ENCODE measurements at regions not wholly inside any gene's neighbourhood (a gene's known extent, or its start where the extent isn't known, plus 50 kb on each side); places are given as distances from the start of the nearest gene placed in this dataset.

DNA sequence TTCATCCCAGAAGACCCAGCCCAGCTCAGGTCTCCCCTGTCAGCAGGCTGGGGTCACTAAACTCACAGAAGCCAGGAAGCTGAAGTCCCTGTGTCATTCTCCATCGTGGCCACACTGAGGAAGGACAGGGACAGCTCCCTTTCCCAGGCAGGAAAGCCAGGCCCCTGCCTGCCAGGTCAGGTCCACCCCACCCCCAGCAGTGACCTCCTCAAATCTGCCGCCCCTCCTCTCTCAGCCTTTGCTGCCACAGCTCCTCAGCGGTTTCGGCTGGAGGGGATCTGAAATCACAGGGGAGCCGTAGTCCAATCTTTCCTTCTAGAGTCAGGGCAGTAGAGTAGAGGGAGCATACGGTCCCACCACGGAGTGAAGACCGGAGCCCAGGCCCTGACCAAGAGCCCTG, 150.9 kb upstream of the UNC5B start:
- peaks cover 38% of the 10 kb centered on the region for H3K4me1 Mint-ChIP-seq
- Histone ChIP-seq H3K9ac (no peak overlapping the region), H3K4me2 (no peak overlapping the region), H3F3A (ENCODE audit: low read depth) (peaks cover 19% of the 10 kb centered on the region), H4K20me1 (ENCODE audit: low read depth) (no peaks in the 10 kb centered on the region), H3K9me3 (ENCODE audit: low read depth) (no peaks in the 10 kb centered on the region), H3K79me2 (ENCODE audit: low read depth) (no peaks in the 10 kb centered on the region), H2AFZ (replicated peaks) (no peak overlapping the region), H3K36me3 (no peaks in the 10 kb centered on the region), H3K27ac (no peak overlapping the region), H3K4me3 (no peak overlapping the region), H3K27me3 (no peaks in the 10 kb centered on the region), H3K4me1 (peaks cover 42% of the 10 kb centered on the region)
- H3K27me3 Mint-ChIP-seq (ENCODE audit: insufficient read depth, low read depth) = peaks cover 2% of the 10 kb centered on the region
- no peak for TF ChIP-seq EZH2phosphoT487 (IDR thresholded peaks at IDR 0.05)
- no peak for TF ChIP-seq EZH2 (IDR thresholded peaks at IDR 0.05)
- TF ChIP-seq, protein P1, sequence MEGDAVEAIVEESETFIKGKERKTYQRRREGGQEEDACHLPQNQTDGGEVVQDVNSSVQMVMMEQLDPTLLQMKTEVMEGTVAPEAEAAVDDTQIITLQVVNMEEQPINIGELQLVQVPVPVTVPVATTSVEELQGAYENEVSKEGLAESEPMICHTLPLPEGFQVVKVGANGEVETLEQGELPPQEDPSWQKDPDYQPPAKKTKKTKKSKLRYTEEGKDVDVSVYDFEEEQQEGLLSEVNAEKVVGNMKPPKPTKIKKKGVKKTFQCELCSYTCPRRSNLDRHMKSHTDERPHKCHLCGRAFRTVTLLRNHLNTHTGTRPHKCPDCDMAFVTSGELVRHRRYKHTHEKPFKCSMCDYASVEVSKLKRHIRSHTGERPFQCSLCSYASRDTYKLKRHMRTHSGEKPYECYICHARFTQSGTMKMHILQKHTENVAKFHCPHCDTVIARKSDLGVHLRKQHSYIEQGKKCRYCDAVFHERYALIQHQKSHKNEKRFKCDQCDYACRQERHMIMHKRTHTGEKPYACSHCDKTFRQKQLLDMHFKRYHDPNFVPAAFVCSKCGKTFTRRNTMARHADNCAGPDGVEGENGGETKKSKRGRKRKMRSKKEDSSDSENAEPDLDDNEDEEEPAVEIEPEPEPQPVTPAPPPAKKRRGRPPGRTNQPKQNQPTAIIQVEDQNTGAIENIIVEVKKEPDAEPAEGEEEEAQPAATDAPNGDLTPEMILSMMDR (IDR thresholded peaks at IDR 0.05) = no peak
- H3K9me3 Mint-ChIP-seq = no peaks in the 10 kb centered on the region
- peak overlapping the region; percentile 53 for H3K27ac Mint-ChIP-seq
- no peak overlapping the region for H3K4me3 Mint-ChIP-seq
- DNase-seq (ENCODE audit: low spot score) = peak; percentile 36
- no peaks in the 10 kb centered on the region for H3K36me3 Mint-ChIP-seq

DNA sequence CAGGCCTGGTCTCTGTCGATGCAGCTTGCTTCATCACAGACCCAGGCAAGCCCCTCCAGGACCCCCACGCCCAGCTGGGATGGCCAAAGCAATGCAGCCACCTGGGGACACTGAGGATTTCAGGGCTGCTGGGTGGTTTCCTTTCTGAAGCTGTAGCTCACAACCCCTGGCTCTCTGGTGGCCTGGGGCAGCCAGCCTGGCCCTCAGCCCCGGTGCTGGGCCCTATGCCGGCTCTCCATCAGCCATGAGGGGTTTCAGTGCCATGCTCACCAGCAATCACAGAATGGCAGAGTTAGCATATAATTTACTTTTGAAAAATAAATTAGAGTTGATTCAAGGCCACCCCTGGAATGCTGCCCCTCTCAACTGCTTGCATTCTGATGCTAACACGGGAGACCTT, 150.2 kb upstream of the UNC5B start:
- Histone ChIP-seq H3K36me3 (no peaks in the 10 kb centered on the region), H3K9ac (no peak overlapping the region), H3K4me3 (no peak overlapping the region), H3K9me3 (ENCODE audit: low read depth) (no peaks in the 10 kb centered on the region), H3F3A (ENCODE audit: low read depth) (peaks cover 19% of the 10 kb centered on the region), H2AFZ (replicated peaks) (no peak overlapping the region), H4K20me1 (ENCODE audit: low read depth) (no peaks in the 10 kb centered on the region), H3K4me1 (peaks cover 42% of the 10 kb centered on the region), H3K27me3 (no peaks in the 10 kb centered on the region), H3K27ac (no peak overlapping the region), H3K79me2 (ENCODE audit: low read depth) (no peaks in the 10 kb centered on the region), H3K4me2 (no peak overlapping the region)
- H3K36me3 Mint-ChIP-seq = no peaks in the 10 kb centered on the region
- peaks cover 43% of the 10 kb centered on the region for H3K4me1 Mint-ChIP-seq
- peaks cover 2% of the 10 kb centered on the region for H3K27me3 Mint-ChIP-seq (ENCODE audit: insufficient read depth, low read depth)
- TF ChIP-seq, protein P1 (IDR thresholded peaks at IDR 0.05) = no peak
- TF ChIP-seq EZH2phosphoT487 (IDR thresholded peaks at IDR 0.05) (no peak), EZH2 (IDR thresholded peaks at IDR 0.05) (no peak)
- no peaks in the 10 kb centered on the region for H3K9me3 Mint-ChIP-seq
- no peak overlapping the region for H3K4me3 Mint-ChIP-seq
- DNase-seq (ENCODE audit: low spot score) = no peak
- no peak overlapping the region for H3K27ac Mint-ChIP-seq

DNA sequence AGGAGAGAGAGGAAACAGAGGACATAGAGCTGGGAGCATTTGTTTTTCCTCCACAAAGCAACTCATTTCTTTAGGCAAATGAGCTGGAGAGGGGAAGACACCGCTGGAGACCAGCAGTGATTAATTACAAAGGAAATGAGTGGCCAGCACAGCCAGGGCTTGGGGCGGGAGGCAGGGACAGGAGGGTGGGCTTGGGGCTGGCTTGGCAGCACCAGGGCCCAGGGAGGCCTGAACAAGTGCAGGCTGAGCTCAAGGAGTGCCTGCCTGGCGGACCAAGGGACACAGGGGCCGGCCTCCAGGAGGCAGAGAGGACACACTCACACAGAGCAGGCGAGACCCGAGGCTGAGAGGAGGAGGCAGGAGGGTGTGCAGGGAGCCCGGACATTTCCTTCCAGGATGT, 149.0 kb upstream of the UNC5B start:
- Histone ChIP-seq H4K20me1 (ENCODE audit: low read depth) (no peaks in the 10 kb centered on the region), H3K4me3 (no peak overlapping the region), H3K4me2 (no peak overlapping the region), H3F3A (ENCODE audit: low read depth) (peaks cover 19% of the 10 kb centered on the region), H2AFZ (replicated peaks) (peak overlapping the region; percentile 78), H3K27me3 (no peaks in the 10 kb centered on the region), H3K9ac (no peak overlapping the region), H3K36me3 (no peaks in the 10 kb centered on the region), H3K4me1 (peaks cover 42% of the 10 kb centered on the region), H3K27ac (peak overlapping the region; percentile 71), H3K79me2 (ENCODE audit: low read depth) (no peaks in the 10 kb centered on the region), H3K9me3 (ENCODE audit: low read depth) (no peaks in the 10 kb centered on the region)
- Mint-ChIP-seq H3K36me3 (no peaks in the 10 kb centered on the region), H3K9me3 (no peaks in the 10 kb centered on the region), H3K4me1 (peaks cover 48% of the 10 kb centered on the region), H3K27me3 (ENCODE audit: insufficient read depth, low read depth) (peaks cover 2% of the 10 kb centered on the region), H3K4me3 (no peak overlapping the region), H3K27ac (no peak overlapping the region)
- no peak for TF ChIP-seq EZH2 (IDR thresholded peaks at IDR 0.05)
- no peak for TF ChIP-seq EZH2phosphoT487 (IDR thresholded peaks at IDR 0.05)
- TF ChIP-seq, protein P1 (IDR thresholded peaks at IDR 0.05) = no peak
- peak; percentile 36 for DNase-seq (ENCODE audit: low spot score)

Data from neural progenitor cell (in vitro differentiated cells).